Renal cortical epithelial cell (primary cell): ENCODE measurements at regions not wholly inside any gene's neighbourhood (a gene's known extent, or its start where the extent isn't known, plus 50 kb on each side); places are given as distances from the start of the nearest gene placed in this dataset.
"Not testable (repeated sequence)": the region's sequence is repeated elsewhere in the genome, so short reads cannot be mapped to it uniquely, and the experiment has no call there.

Experiments
- DNase-seq: peaks from one replicate; pipeline ENCODE4 v3.0.0-alpha.2; 2011; ENCODE audit warnings: low read depth

DNA sequence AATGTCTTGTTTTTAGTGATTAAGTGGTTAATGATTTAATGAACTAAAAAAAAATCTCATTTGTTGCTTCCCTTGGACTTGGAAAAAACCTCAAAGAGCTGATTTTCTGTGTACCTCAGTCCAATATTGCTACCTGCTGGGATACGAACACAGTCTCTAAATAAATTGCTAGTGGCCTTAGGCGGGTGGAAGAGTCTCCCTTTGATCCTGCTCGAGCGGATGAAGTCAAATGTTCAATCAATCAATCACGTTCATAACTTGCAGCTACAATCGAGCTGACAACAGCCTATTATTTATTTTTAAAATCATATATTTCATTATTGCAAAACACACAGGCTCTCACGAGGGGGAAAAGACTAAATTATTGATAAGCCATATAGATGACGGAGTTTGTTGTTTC lies 57.3 kb upstream of the HABP2 start:
- DNase-seq = no peak

DNA sequence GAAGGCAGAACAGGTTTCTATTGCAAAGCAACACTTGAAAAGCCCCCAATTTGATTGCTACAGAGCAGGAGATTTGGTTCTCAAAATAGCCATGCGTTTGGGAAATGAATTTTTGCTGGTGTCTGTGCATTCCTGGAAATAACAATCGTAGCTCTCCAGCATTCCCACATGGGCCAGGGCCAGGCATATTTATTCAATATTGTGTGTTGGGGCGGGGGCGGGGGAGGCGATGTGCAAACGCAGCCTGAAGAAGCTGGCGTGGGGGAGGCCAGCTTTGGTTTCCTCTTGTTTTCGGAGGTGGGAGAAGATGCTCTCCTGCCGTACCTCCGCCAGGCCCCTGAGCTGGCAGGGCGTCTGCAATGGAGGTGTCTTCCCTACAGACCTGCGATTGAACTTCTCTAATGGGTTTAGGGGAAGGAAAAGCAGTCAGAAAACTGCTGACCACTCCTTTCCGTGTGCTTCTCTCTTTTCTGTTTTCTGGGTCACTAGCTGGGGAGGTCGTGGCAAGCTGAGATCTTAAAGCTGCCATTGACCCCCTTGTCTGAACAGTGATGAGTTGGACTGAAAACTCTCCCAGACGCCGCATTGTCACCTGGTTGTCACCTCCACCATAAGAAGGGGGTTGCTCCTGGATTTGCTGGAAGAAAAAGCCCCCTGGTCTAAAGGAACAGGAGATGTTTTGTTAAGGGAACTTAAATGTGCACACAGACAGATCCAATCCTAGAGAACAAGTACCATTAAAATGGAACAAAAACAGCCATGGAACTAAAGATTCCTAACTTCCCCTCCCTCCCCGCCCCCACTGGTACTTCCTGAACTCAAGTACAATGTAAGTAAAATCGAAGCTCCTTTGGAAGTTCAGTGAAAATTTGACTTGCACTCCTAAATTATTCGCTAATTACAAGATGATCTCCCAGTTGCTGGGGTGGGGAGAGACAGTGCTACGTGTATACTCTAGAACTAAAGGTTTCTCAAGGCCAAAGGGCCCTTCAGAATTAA lies 56.4 kb upstream of the HABP2 start:
- DNase-seq = no peak

DNA sequence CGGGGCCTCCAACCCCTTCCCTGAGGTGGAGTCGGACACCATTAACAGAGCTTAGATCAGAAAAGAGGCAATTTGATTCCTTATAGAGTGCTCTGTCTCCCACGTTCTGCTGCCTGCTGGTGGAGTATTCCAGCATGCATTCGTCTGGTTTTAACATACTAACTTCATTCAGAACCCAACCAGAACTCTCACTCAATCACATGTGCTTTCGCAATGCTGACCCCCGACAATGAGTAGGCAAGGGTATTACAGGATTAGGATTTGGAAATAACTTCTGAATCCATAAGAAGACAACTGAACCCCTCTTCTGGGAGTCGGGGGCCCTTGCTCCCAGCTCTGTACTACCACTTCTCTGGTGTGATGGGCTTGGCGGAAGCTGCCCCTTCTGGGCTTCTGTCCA lies 55.7 kb upstream of the HABP2 start:
- DNase-seq = no peak

DNA sequence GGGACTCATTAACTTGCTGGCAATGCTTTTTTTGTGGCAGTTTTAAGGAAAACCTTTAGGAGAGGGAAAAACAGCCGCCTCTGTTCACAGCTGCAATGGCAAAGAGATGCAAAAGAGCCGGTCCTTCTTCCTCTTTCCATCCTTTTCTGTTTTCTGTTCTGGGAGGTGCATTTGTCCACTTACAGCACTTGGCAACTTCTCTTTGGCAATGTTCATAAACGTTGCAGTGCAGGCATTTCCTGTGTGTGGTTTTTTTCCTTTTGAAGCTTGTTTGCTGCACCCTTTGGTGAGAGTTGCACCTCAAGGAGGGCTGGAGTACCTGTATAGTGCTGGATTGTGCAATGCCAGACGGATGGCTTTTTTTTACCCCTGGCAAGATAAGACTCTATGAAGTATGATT lies 53.9 kb upstream of the HABP2 start:
- DNase-seq = no peak

DNA sequence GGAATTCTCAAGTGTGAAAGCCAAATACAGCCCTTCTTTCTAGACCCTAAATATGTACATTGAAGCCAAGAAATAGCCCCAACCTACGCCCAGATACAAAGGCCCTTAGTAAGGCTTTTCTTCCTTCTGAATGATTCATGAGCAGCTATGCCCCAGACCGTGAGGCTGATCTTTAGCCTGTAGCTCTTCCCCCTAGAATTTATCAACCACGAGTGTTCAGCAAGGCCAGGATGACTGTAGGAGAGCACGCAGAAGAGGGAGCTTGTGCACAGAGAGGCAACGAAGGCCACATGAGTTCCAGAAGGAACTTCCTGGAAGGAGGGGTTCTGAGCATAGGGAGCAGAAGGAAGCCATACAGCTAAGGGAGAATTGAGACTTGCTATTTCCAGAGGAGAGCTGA lies 53.0 kb upstream of the HABP2 start:
- DNase-seq = no peak

DNA sequence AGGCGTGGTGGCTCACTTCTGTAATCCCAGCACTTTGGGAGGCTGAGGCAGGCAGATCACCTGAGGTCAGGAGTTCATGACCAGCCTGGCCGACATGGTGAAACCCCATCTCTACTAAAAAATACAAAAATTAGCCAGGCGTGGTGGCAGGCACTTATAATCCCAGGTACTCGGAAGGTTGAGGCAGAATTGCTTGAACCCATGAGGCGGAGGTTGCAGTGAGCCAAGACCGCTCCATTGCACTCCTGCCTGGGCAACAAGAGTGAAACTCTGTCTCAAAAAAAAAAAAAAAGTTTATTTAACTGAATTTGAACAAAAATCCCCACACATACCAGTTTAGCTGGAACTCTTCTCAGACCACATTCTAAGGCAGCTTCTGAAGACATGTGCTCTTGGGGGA lies 51.8 kb upstream of the HABP2 start:
- DNase-seq = not testable (repeated sequence)
